Transverse colon (tissue), 4 donors: ENCODE measurements at regions not wholly inside any gene's neighbourhood (a gene's known extent, or its start where the extent isn't known, plus 50 kb on each side); places are given as distances from the start of the nearest gene placed in this dataset.
"Not testable (repeated sequence)": the region's sequence is repeated elsewhere in the genome, so short reads cannot be mapped to it uniquely, and the experiment has no call there.

ENCODE experiments used
- DNase-seq: peaks from one replicate; pipeline ENCODE4 v3.0.0-alpha.2; 2019
- H3K27ac ChIP-seq, 4 donors: fragments of 200-600 bp; sonication (generic); 2 replicates each; pipeline ENCODE4 v1.5.1; 2016 to 2018; ENCODE audit warnings: inconsistent platforms in 4 of 4
- H3K27me3 ChIP-seq: fragments of 200-600 bp; sonication (generic); 2 replicates; pipeline ENCODE4 v1.5.1; 2017; ENCODE audit warnings: inconsistent platforms
- H3K36me3 ChIP-seq, 4 donors: fragments of 200-600 bp; sonication (generic); 2 replicates each; pipeline ENCODE4 v1.5.1; 2017 to 2019; ENCODE audit warnings: inconsistent platforms in 4 of 4
- H3K4me1 ChIP-seq, 4 donors: fragments of 200-600 bp; sonication (generic); 2 replicates each; pipeline ENCODE4 v1.5.1; 2017 to 2020; ENCODE audit warnings: inconsistent platforms in 4 of 4
- H3K4me3 ChIP-seq, 4 donors: fragments of 200-600 bp; sonication (generic); 1 replicate in 1 of 4; 2 replicates in 3 of 4; pipeline versions ENCODE4 v1.5.1 to v1.6.1; 2017 to 2019; ENCODE audit warnings: inconsistent platforms in 4 of 4
- H3K9me3 ChIP-seq, 2 donors: fragments of 200-600 bp; sonication (generic); 2 replicates each; pipeline ENCODE4 v1.5.1; 2017 to 2019; ENCODE audit warnings: inconsistent platforms in 2 of 2
- CTCF ChIP-seq, 5 experiments: fragments of 200-600 bp in 3 of 5; fragments of 450-650 bp in 2 of 5; sonication (generic) in 3 of 5; IDR thresholded peaks; 1 replicate in 2 of 5; 2 replicates in 3 of 5; pipeline ENCODE4 v1.5.1; 2016 to 2017; ENCODE audit warnings: antibody characterized with exemption in 5 of 5, inconsistent platforms in 3 of 5, mild to moderate bottlenecking in 2 of 5, moderate library complexity in 1 of 5
- EP300 ChIP-seq: sonication (generic); formaldehyde crosslinking; IDR thresholded peaks from one replicate; pipeline ENCODE4 v1.6.1; 2017; ENCODE audit warnings: antibody characterized with exemption, low read depth
- POLR2A ChIP-seq: fragments of 450-650 bp; IDR thresholded peaks from one replicate; pipeline ENCODE4 v1.6.1; 2016; ENCODE audit warnings: antibody characterized with exemption, mild to moderate bottlenecking, moderate library complexity
- POLR2AphosphoS5 ChIP-seq, 3 donors: sonication (generic); formaldehyde crosslinking; IDR thresholded peaks; one replicate each; pipeline ENCODE4 v1.6.1; 2016; ENCODE audit warnings: antibody characterized with exemption in 3 of 3
- WGBS, 2 donors: methylation state at CpG; one replicate each; pipeline ENCODE4 v1.1.5; 2018; ENCODE audit warnings: low coverage in 1 of 2; 5-methylcytosine and 5-hydroxymethylcytosine counted together
- in situ Hi-C, 4 donors: fragments of 200-750 bp; cut with MboI; loops; one replicate each; pipeline versions ENCODE4 v1.15.0 to v1.15.1; 2017; ENCODE audit warnings: low sequenced_read_pairs in 3 of 4, low pct_ligation_motif_present in 1 of 4, low pct_unique_long_range_greater_than_20kb in 1 of 4
- intact Hi-C: fragments of 100-400 bp; cut with DNase I; formaldehyde crosslinking; loops from one replicate; pipeline ENCODE4 v1.15.1; 2023; ENCODE audit warnings: low total_unique reads

GRCh38 chr3:197397838-197398237 lies 99.4 kb upstream of the DLG1 start:
- in situ Hi-C loops: no loop called here
- 93 to 100% methylated on average over 2 to 9 of the region's 9 CpGs for WGBS, 2 donors
- peaks cover 0 to 4% (median 0%) of the 10 kb centered on the region in 4 donors for H3K4me1 ChIP-seq

DNA sequence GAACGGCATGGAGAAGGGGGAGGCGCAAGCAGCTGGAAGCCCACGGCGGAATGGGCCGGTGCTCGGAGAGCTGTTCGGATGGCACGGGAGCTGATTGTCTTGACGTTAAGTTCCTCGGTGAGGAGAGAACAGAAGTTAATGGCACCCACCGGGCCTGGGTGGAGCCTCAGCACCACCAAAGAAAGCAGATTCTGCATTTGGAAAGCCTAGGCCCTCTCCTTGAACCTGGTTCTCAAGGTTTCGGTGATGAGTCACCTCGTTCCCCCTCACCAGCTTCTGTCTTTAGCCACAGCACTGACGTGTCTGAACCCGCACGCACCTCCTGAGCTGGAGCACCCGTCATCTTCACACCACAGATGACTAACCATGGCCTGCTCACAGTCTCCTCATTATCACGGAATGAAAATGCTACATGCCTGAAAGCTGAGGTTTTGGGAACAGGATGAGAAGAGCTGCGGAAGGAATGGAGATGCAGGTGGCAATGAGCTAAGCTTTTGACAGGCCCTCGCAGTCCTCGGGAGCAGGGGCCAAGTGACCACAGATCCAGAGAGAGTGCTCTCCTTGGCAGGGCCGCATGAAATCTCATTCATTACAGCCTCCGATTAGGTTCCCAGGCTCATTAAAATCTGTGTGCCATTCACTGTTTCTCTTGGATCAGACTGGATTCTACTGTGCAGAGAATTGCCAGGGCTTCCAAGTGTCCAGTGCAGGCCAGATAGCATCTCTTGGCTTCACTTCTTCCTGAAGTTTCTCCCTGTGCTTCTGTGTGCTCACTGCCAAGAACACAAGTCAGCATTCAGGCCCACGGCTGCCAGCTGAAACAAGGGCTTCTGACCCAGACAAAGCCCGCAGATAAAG lies 96.3 kb upstream of the DLG1 start:
- in situ Hi-C loops: no loop called here
- Histone ChIP-seq H3K27ac (no peak overlapping the region), H3K4me1 (peaks cover 0 to 4% (median 0%) of the 10 kb centered on the region in 4 donors), H3K27me3 (no peaks in the 10 kb centered on the region), H3K36me3 (no peaks in the 10 kb centered on the region), H3K9me3 (no peaks in the 10 kb centered on the region), H3K4me3 (no peak overlapping the region)
- 77% methylated on average over 25 of the region's 25 CpGs; no CpG with 5 or more reads in 1 of the 2 donors for WGBS, 2 donors
- no peak for DNase-seq
- intact Hi-C loops: no loop called here
- TF ChIP-seq POLR2AphosphoS5 (IDR thresholded peaks at IDR 0.05) (no peak), EP300 (no peak), POLR2A (no peak), CTCF (IDR thresholded peaks at IDR 0.05) (no peak)

More at GRCh38 chr3:197397838-197398237, 99.4 kb upstream of the DLG1 start:
- H3K27me3 ChIP-seq: no peaks in the 10 kb centered on the region
- intact Hi-C loops: no loop called here
- no peak overlapping the region for H3K4me3 ChIP-seq
- TF ChIP-seq EP300: no peak
- no peak for TF ChIP-seq CTCF (IDR thresholded peaks at IDR 0.05)
- TF ChIP-seq POLR2AphosphoS5 (IDR thresholded peaks at IDR 0.05): no peak
- no peak for TF ChIP-seq POLR2A
- no peak overlapping the region for H3K27ac ChIP-seq
- no peaks in the 10 kb centered on the region for H3K9me3 ChIP-seq
- no peaks in the 10 kb centered on the region for H3K36me3 ChIP-seq
- no peak for DNase-seq

GRCh38 chr3:197394126-197394463 lies 95.7 kb upstream of the DLG1 start:
- H3K4me3 ChIP-seq, H3K9me3 ChIP-seq, in situ Hi-C loops, H3K36me3 ChIP-seq, H3K27me3 ChIP-seq, intact Hi-C loops, DNase-seq, H3K27ac ChIP-seq, H3K4me1 ChIP-seq: not testable (repeated sequence)
- WGBS, 2 donors: 95 to 100% methylated on average over 6 to 8 of the region's 8 CpGs

DNA sequence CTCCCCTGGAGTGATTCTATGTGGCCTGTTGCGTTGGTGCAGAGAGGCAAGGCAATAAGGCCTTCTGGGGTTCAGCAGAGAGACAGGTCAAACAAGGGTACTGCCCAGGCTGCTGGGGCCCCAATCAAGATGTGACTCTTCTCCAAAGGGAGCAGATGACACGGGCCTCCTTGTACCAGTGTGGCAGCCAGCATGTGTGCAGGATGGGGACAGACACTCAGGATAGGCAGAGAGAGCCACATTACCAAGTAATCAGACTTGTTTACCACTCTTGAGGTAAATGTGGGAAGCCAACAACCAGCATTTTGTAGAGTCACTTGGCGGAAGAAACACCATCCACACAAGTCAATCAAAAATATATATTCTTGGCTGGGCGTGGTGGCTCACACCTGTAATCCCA lies 95.3 kb upstream of the DLG1 start:
- intact Hi-C loops (no loop called here), in situ Hi-C loops (no loop called here)
- H3K4me1 ChIP-seq: peaks cover 0 to 4% (median 0%) of the 10 kb centered on the region in 4 donors
- H3K27ac ChIP-seq: no peak overlapping the region
- no peak for DNase-seq
- no peaks in the 10 kb centered on the region for H3K9me3 ChIP-seq
- TF ChIP-seq POLR2A (no peak), EP300 (no peak), CTCF (IDR thresholded peaks at IDR 0.05) (no peak), POLR2AphosphoS5 (IDR thresholded peaks at IDR 0.05) (no peak)
- H3K27me3 ChIP-seq: no peaks in the 10 kb centered on the region
- H3K4me3 ChIP-seq: no peak overlapping the region
- WGBS, 2 donors: 91 to 100% methylated on average over 1 to 4 of the region's 4 CpGs
- H3K36me3 ChIP-seq: no peaks in the 10 kb centered on the region
